Heart left ventricle (tissue), 16 donors: ENCODE measurements at regions not wholly inside any gene's neighbourhood (a gene's known extent, or its start where the extent isn't known, plus 50 kb on each side); places are given as distances from the start of the nearest gene placed in this dataset.
"Not testable (repeated sequence)": the region's sequence is repeated elsewhere in the genome, so short reads cannot be mapped to it uniquely, and the experiment has no call there.

Experiments
- ATAC-seq, 4 donors: fragments of 200-7000 bp; cut with Tn5 transposase; one replicate each; pipeline ENCODE4 v1.9.1; 2020 to 2022; ENCODE audit warnings: moderate library complexity in 4 of 4, mild to moderate bottlenecking in 3 of 4, moderate number of reproducible peaks in 1 of 4
- DNase-seq, 5 donors: peaks; one replicate each; pipeline ENCODE4 v3.0.0-alpha.2; 2020
- H3K27ac ChIP-seq, 12 donors: fragments of 200-600 bp; sonication (generic) in 4 of 12; one replicate each; pipeline versions ENCODE4 v1.5.0 to v1.8.0; 2016 to 2022; ENCODE audit warnings: mild to moderate bottlenecking in 2 of 12
- H3K27me3 ChIP-seq, 9 donors: fragments of 200-600 bp; sonication (generic) in 2 of 9; one replicate each; pipeline versions ENCODE4 v1.5.1 to v1.8.0; 2016 to 2022; ENCODE audit warnings: mild to moderate bottlenecking in 3 of 9
- H3K36me3 ChIP-seq, 9 donors: fragments of 200-600 bp; sonication (generic) in 2 of 9; one replicate each; pipeline versions ENCODE4 v1.5.0 to v1.8.0; 2018 to 2022; ENCODE audit warnings: mild to moderate bottlenecking in 2 of 9
- H3K4me1 ChIP-seq, 12 donors: fragments of 200-600 bp; sonication (generic) in 4 of 12; one replicate each; pipeline versions ENCODE4 v1.5.0 to v1.8.0; 2016 to 2022; ENCODE audit warnings: mild to moderate bottlenecking in 3 of 12
- H3K4me3 ChIP-seq, 12 donors: fragments of 200-600 bp; sonication (generic) in 4 of 12; one replicate each; pipeline versions ENCODE4 v1.5.0 to v1.8.0; 2017 to 2022; ENCODE audit warnings: mild to moderate bottlenecking in 9 of 12, moderate library complexity in 4 of 12
- H3K9me3 ChIP-seq, 12 donors: fragments of 200-600 bp; sonication (generic) in 4 of 12; one replicate each; pipeline versions ENCODE4 v1.5.0 to v1.8.0; 2016 to 2022; ENCODE audit warnings: mild to moderate bottlenecking in 1 of 12
- CTCF ChIP-seq, 12 donors: fragments of 200-600 bp; sonication (generic) in 4 of 12; IDR thresholded peaks; one replicate each; pipeline versions ENCODE4 v1.5.0 to v1.8.0; 2018 to 2022; ENCODE audit warnings: antibody characterized with exemption in 12 of 12, mild to moderate bottlenecking in 5 of 12
- POLR2A ChIP-seq, 2 donors: fragments of 450-650 bp; IDR thresholded peaks; one replicate each; pipeline ENCODE4 v1.6.1; 2017; ENCODE audit warnings: antibody characterized with exemption in 2 of 2, mild to moderate bottlenecking in 2 of 2, moderate library complexity in 2 of 2
- WGBS, 4 donors: extraction: QIAGEN DNeasy Blood & Tissue Kit in 2 of 4; methylation state at CpG; one replicate each; pipeline versions ENCODE4 v1.1.5 to v1.1.7; 2013 to 2018; 5-methylcytosine and 5-hydroxymethylcytosine counted together
- intact Hi-C, 10 donors: fragments of 100-400 bp; cut with DNase I; formaldehyde crosslinking; loops; one replicate each; pipeline versions ENCODE4 v1.11.1 to v1.14.2; 2022
- donor health status: ischemic (EF 13 %, LVEDD 7.1; RV severe dilation, severe dysfunction).
- donor health status: healthy with polysubstance abuse.
- donor health status: DM: no; HTN: yes; CAD: no.
- donor health status: DM: no; HTN: no; CAD: no.
- donor health status: ischemic (EF 25% LVEDD 6.9; RV normal size, moderate dysfunction).
- donor health status: ischemic (EF 25% LVEDD 5.7; RV mildly dilated, moderate dysfunction).
- donor health status: healthy.
- donor health status: DM: yes; HTN: yes; CAD: no.
- donor health status: ischemic (EF 35%, LVEDD 5.7; RV mildly dilated, moderate dysfunction).
- donor health status: nonischemic (EF 11% LVEDD 7.7; RV severe dilation, severe dysfunction).
- donor health status: DM: yes; HTN: yes; CAD: no.
- donor health status: PGD.
- donor health status: ischemic (EF 29% LVEDD 5.4; RV normal size, mild dysfunction).
- donor health status: nonischemic (EF 23%, LVEDD 6.1; RV moderate dilation, normal function).

- Histone ChIP-seq H3K27me3 (no peaks in the 10 kb centered on the region), H3K4me1 (no peaks in the 10 kb centered on the region), H3K27ac (no peak overlapping the region), H3K36me3 (no peaks in the 10 kb centered on the region), H3K4me3 (no peak overlapping the region), H3K9me3 (peaks cover 0 to 13% (median 0%) of the 10 kb centered on the region in 12 donors)
- intact Hi-C loops, result no loop called here
- TF ChIP-seq POLR2A (IDR thresholded peaks at IDR 0.05), result no peak
- no peak for TF ChIP-seq CTCF (IDR thresholded peaks at IDR 0.05)
- ATAC-seq, result no peak
- WGBS, 4 donors, result 76 to 77% (median 76%) methylated on average over 1 of the region's 1 CpG
- DNase-seq, result no peak
Observed at GRCh38 chr20:6663104-6663503, 104.4 kb upstream of the BMP2 start.

GRCh38 chr20:6662309-6662708, 105.2 kb upstream of the BMP2 start:
- no peak for TF ChIP-seq CTCF (IDR thresholded peaks at IDR 0.05)
- no peak for TF ChIP-seq POLR2A (IDR thresholded peaks at IDR 0.05)
- Histone ChIP-seq H3K36me3 (no peaks in the 10 kb centered on the region), H3K27me3 (no peaks in the 10 kb centered on the region), H3K9me3 (peaks cover 0 to 13% (median 0%) of the 10 kb centered on the region in 12 donors), H3K4me1 (no peaks in the 10 kb centered on the region), H3K4me3 (no peak overlapping the region), H3K27ac (no peak overlapping the region)
- DNase-seq, result no peak
- WGBS, 4 donors, result 92 to 100% (median 95%) methylated on average over 1 of the region's 1 CpG
- intact Hi-C loops, result no loop called here
- no peak for ATAC-seq

GRCh38 chr20:6660441-6660840, 107.0 kb upstream of the BMP2 start:
- no peak for DNase-seq
- H3K9me3 ChIP-seq, result peaks cover 0 to 13% (median 0%) of the 10 kb centered on the region in 12 donors
- H3K4me3 ChIP-seq, result no peak overlapping the region
- no peaks in the 10 kb centered on the region for H3K4me1 ChIP-seq
- WGBS, 4 donors, result 91 to 96% (median 92%) methylated on average over 4 to 5 of the region's 5 CpGs
- no peaks in the 10 kb centered on the region for H3K27me3 ChIP-seq
- no peak for TF ChIP-seq POLR2A (IDR thresholded peaks at IDR 0.05)
- TF ChIP-seq CTCF (IDR thresholded peaks at IDR 0.05), result no peak
- H3K36me3 ChIP-seq, result no peaks in the 10 kb centered on the region
- intact Hi-C loops, result no loop called here
- no peak overlapping the region for H3K27ac ChIP-seq
- no peak for ATAC-seq

DNA sequence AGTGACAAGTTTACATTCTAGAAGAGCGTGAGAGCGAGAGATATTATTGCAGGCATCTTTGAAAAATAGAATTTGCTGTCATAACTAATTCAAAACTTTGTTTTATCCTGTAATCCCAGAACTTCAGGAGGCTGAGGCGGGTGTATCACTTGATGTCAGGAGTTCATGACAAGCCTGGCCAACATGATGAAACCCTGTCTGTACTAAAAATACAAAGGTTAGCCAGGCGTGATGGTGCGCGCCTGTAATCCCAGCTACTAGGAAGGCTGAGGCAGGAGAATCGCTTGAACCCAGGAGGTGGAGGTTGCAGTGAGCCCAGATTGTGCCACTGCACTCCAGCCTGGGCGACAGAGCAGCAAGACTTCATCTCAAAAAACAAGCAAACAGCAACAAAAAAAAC, 108.6 kb upstream of the BMP2 start:
- intact Hi-C loops, result not testable (repeated sequence)

DNA sequence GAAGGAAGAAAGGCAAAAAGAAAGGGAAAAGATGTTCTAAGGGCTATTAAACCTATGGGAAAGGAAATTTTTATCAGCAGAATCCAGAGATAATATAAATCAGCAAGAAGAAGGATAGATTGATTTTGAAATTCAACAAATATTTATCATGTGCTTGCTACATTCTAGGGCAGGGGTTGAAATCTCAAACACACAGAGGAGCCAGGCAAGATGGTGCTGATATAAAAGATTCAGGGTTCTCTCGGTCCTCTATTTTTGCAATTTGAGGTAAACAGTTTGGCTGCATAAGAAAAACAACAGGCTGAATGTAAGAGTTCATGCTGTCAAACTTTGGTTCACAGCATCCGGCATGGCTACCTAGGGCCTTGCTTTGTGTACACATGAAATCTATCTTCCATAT, 109.6 kb upstream of the BMP2 start:
- H3K9me3 ChIP-seq, result peaks cover 0 to 7% (median 0%) of the 10 kb centered on the region in 12 donors
- H3K36me3 ChIP-seq, result no peaks in the 10 kb centered on the region
- DNase-seq (no peak), ATAC-seq (no peak)
- no peak for TF ChIP-seq CTCF (IDR thresholded peaks at IDR 0.05)
- no peak for TF ChIP-seq POLR2A (IDR thresholded peaks at IDR 0.05)
- intact Hi-C loops, result no loop called here
- no peaks in the 10 kb centered on the region for H3K27me3 ChIP-seq
- no peak overlapping the region for H3K27ac ChIP-seq
- peaks cover 0 to 3% (median 0%) of the 10 kb centered on the region in 12 donors for H3K4me1 ChIP-seq
- H3K4me3 ChIP-seq, result no peak overlapping the region
- 91 to 99% (median 94%) methylated on average over 2 of the region's 2 CpGs for WGBS, 4 donors

More for the DNA sequence above, 108.6 kb upstream of the BMP2 start:
- H3K4me3 ChIP-seq, H3K27ac ChIP-seq, H3K4me1 ChIP-seq, H3K36me3 ChIP-seq, H3K27me3 ChIP-seq, DNase-seq, ATAC-seq, H3K9me3 ChIP-seq: not testable (repeated sequence)
- 90 to 95% (median 93%) methylated on average over 8 of the region's 8 CpGs for WGBS, 4 donors
